Stomach (tissue), 8 donors: ENCODE measurements at regions not wholly inside any gene's neighbourhood (a gene's known extent, or its start where the extent isn't known, plus 50 kb on each side); places are given as distances from the start of the nearest gene placed in this dataset.
"Not testable (repeated sequence)": the region's sequence is repeated elsewhere in the genome, so short reads cannot be mapped to it uniquely, and the experiment has no call there.

Experiments
- DNase-seq, 2 donors: peaks; one replicate each; pipeline versions ENCODE4 v3.0.0 to v3.0.0-alpha.2; 2013 to 2019
- H3K27ac ChIP-seq, 5 donors: fragments of 200-600 bp in 4 of 5; sonication (generic) in 4 of 5; one replicate each; pipeline ENCODE4 v1.5.1; 2013 to 2019; ENCODE audit warnings: mild to moderate bottlenecking in 1 of 5, moderate library complexity in 1 of 5
- H3K27me3 ChIP-seq, 3 donors: fragments of 200-600 bp; sonication (generic); one replicate each; pipeline ENCODE4 v1.5.1; 2017 to 2019; ENCODE audit warnings: mixed run types in 1 of 3
- H3K36me3 ChIP-seq, 4 donors: fragments of 200-600 bp; sonication (generic); 1 replicate in 3 of 4; 2 replicates in 1 of 4; pipeline ENCODE4 v1.5.1; 2016 to 2019
- H3K4me1 ChIP-seq, 4 donors: fragments of 200-600 bp; sonication (generic); one replicate each; pipeline ENCODE4 v1.5.1; 2016 to 2019
- H3K4me3 ChIP-seq, 4 donors: fragments of 200-600 bp; sonication (generic) in 3 of 4; one replicate each; pipeline ENCODE4 v1.5.1; 2016 to 2019; ENCODE audit warnings: mild to moderate bottlenecking in 1 of 4
- H3K9me3 ChIP-seq, 4 donors: fragments of 200-600 bp; sonication (generic); one replicate each; pipeline ENCODE4 v1.5.1; 2016 to 2019
- EP300 ChIP-seq: sonication (generic); formaldehyde crosslinking; IDR thresholded peaks from one replicate; pipeline ENCODE4 v1.6.1; 2017; ENCODE audit warnings: antibody characterized with exemption
- POLR2A ChIP-seq, 4 donors: fragments of 450-650 bp; IDR thresholded peaks; one replicate each; pipeline ENCODE4 v1.6.1; 2016; ENCODE audit warnings: antibody characterized with exemption in 4 of 4, control low read depth in 2 of 4, mild to moderate bottlenecking in 1 of 4, moderate library complexity in 1 of 4
- POLR2AphosphoS5 ChIP-seq, 3 donors: sonication (generic); formaldehyde crosslinking; IDR thresholded peaks; one replicate each; pipeline ENCODE4 v1.6.1; 2016; ENCODE audit warnings: antibody characterized with exemption in 3 of 3
- WGBS, 5 donors: extraction: QIAGEN DNeasy Blood & Tissue Kit in 3 of 5; methylation state at CpG; one replicate each; pipeline versions ENCODE4 v1.1.5 to v1.1.7; 2013 to 2018; 5-methylcytosine and 5-hydroxymethylcytosine counted together
- intact Hi-C: fragments of 100-400 bp; cut with DNase I; formaldehyde crosslinking; loops from one replicate; pipeline ENCODE4 v1.15.1; 2023; ENCODE audit warnings: low total_unique reads
- TF ChIP-seq, protein P1 (sequence below), 7 experiments: fragments of 450-650 bp in 4 of 7; fragments of 200-600 bp in 3 of 7; sonication (generic) in 3 of 7; IDR thresholded peaks; one replicate each; pipeline ENCODE4 v1.5.1; 2016 to 2019; ENCODE audit warnings: antibody characterized with exemption in 7 of 7, control low read depth in 2 of 7, mild to moderate bottlenecking in 1 of 7
- donor health status: healthy with polysubstance abuse.
- donor health status: Bipolar disorder and iron deficiency.
- donor health status: healthy.

- H3K4me1 ChIP-seq, DNase-seq, H3K27ac ChIP-seq, H3K4me3 ChIP-seq, H3K36me3 ChIP-seq, intact Hi-C loops, H3K27me3 ChIP-seq: not testable (repeated sequence)
- 40 to 63% (median 54%) methylated on average over 2 of the region's 2 CpGs for WGBS, 5 donors
- H3K9me3 ChIP-seq: peaks cover 0 to 17% (median 12%) of the 10 kb centered on the region in 4 donors
Observed at GRCh38 chr22:16665610-16666009, 73.0 kb upstream of the CCT8L2 start.

GRCh38 chr22:16662330-16662729, 69.7 kb upstream of the CCT8L2 start:
- WGBS, 5 donors: 47 to 70% (median 51%) methylated on average over 2 of the region's 2 CpGs
- H3K9me3 ChIP-seq: peaks cover 0 to 23% (median 15%) of the 10 kb centered on the region in 4 donors
- H3K4me3 ChIP-seq, H3K36me3 ChIP-seq, H3K27ac ChIP-seq, intact Hi-C loops, H3K4me1 ChIP-seq, H3K27me3 ChIP-seq, DNase-seq: not testable (repeated sequence)

- H3K4me1 ChIP-seq, intact Hi-C loops, H3K4me3 ChIP-seq, H3K36me3 ChIP-seq, DNase-seq, H3K27ac ChIP-seq, H3K27me3 ChIP-seq: not testable (repeated sequence)
- WGBS, 5 donors: 68 to 96% (median 87%) methylated on average over 6 to 8 of the region's 8 CpGs
- H3K9me3 ChIP-seq: peaks cover 0 to 19% (median 7%) of the 10 kb centered on the region in 4 donors
Observed at GRCh38 chr22:16660989-16661388, 68.4 kb upstream of the CCT8L2 start.

- H3K27ac ChIP-seq, H3K4me3 ChIP-seq, H3K27me3 ChIP-seq, intact Hi-C loops, H3K4me1 ChIP-seq, DNase-seq, H3K36me3 ChIP-seq: not testable (repeated sequence)
- WGBS, 5 donors: 89 to 95% (median 90%) methylated on average over 13 of the region's 13 CpGs
- peaks cover 0 to 15% (median 7%) of the 10 kb centered on the region in 4 donors for H3K9me3 ChIP-seq
Observed at GRCh38 chr22:16660570-16660969, 68.0 kb upstream of the CCT8L2 start.

GRCh38 chr22:16659273-16659834, 66.7 kb upstream of the CCT8L2 start:
- peaks cover 0 to 14% (median 7%) of the 10 kb centered on the region in 4 donors for H3K9me3 ChIP-seq
- H3K27ac ChIP-seq, H3K4me3 ChIP-seq, H3K27me3 ChIP-seq, H3K4me1 ChIP-seq, H3K36me3 ChIP-seq, DNase-seq, intact Hi-C loops: not testable (repeated sequence)
- 82 to 89% (median 86%) methylated on average over 8 of the region's 8 CpGs for WGBS, 5 donors

DNA sequence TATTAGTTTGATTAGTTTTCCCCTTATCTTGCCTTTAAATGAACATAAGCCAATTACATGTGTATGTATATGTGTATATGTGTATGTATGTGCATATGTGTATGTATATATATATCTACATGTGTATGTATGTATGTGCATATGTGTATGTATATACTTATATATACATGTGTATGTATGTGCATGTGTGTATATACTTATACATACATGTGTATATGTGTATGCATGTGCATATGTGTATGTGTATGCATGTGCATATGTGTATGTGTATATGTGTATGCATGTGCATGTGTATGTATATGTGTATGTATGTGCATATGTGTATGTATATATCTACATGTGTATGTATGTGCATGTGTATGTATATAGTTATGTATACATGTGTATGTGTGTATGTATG, 65.5 kb upstream of the CCT8L2 start:
- no peak overlapping the region for H3K4me3 ChIP-seq
- no peak for TF ChIP-seq EP300
- no peak for TF ChIP-seq POLR2A (IDR thresholded peaks at IDR 0.05)
- no peak for TF ChIP-seq POLR2AphosphoS5 (IDR thresholded peaks at IDR 0.05)
- TF ChIP-seq, protein P1, sequence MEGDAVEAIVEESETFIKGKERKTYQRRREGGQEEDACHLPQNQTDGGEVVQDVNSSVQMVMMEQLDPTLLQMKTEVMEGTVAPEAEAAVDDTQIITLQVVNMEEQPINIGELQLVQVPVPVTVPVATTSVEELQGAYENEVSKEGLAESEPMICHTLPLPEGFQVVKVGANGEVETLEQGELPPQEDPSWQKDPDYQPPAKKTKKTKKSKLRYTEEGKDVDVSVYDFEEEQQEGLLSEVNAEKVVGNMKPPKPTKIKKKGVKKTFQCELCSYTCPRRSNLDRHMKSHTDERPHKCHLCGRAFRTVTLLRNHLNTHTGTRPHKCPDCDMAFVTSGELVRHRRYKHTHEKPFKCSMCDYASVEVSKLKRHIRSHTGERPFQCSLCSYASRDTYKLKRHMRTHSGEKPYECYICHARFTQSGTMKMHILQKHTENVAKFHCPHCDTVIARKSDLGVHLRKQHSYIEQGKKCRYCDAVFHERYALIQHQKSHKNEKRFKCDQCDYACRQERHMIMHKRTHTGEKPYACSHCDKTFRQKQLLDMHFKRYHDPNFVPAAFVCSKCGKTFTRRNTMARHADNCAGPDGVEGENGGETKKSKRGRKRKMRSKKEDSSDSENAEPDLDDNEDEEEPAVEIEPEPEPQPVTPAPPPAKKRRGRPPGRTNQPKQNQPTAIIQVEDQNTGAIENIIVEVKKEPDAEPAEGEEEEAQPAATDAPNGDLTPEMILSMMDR (IDR thresholded peaks at IDR 0.05): no peak
- no peaks in the 10 kb centered on the region for H3K27me3 ChIP-seq
- peaks cover 0 to 19% (median 7%) of the 10 kb centered on the region in 4 donors for H3K9me3 ChIP-seq
- DNase-seq: no peak
- H3K27ac ChIP-seq: no peak overlapping the region
- no peaks in the 10 kb centered on the region for H3K4me1 ChIP-seq
- H3K36me3 ChIP-seq: no peaks in the 10 kb centered on the region
- intact Hi-C loops: no loop called here

- peaks cover 0 to 21% (median 8%) of the 10 kb centered on the region in 4 donors for H3K36me3 ChIP-seq
- H3K9me3 ChIP-seq: peaks cover 3 to 33% (median 21%) of the 10 kb centered on the region in 4 donors
- intact Hi-C loops: no loop called here
- no peak for TF ChIP-seq POLR2AphosphoS5 (IDR thresholded peaks at IDR 0.05)
- no peak for TF ChIP-seq POLR2A (IDR thresholded peaks at IDR 0.05)
- TF ChIP-seq, protein P1 (IDR thresholded peaks at IDR 0.05): no peak
- TF ChIP-seq EP300: no peak
- H3K27ac ChIP-seq: no peak overlapping the region
- 76 to 83% (median 80%) methylated on average over 5 of the region's 5 CpGs for WGBS, 5 donors
- H3K27me3 ChIP-seq: no peaks in the 10 kb centered on the region
- H3K4me1 ChIP-seq: no peaks in the 10 kb centered on the region
- H3K4me3 ChIP-seq: no peak overlapping the region
- DNase-seq: no peak
Observed at GRCh38 chr22:16654882-16655281, 62.3 kb upstream of the CCT8L2 start.

DNA sequence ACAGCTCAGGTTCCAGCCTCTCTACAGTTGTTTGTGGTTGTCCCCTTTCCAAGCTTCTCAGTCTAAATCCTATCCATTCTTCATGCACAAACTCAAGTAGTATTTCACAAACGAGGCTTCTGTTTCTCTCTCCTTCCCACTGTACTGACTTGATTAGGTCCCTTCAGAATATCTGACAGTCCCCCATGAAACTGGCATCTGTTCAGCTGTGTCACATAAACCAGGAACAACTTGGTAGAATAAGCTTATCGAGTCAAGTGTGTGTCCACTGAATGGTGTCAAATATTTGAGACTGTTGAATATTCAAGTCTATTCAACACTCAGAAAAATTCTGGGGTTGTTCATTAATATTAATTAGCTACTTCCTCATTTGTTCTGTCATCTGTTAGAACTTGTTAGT, 61.7 kb upstream of the CCT8L2 start:
- 54 to 61% (median 54%) methylated on average over 2 of the region's 2 CpGs for WGBS, 5 donors
- H3K4me3 ChIP-seq, H3K4me1 ChIP-seq, DNase-seq, H3K27me3 ChIP-seq, H3K27ac ChIP-seq, intact Hi-C loops: not testable (repeated sequence)
- Histone ChIP-seq H3K36me3 (peaks cover 0 to 26% (median 11%) of the 10 kb centered on the region in 4 donors), H3K9me3 (peaks cover 3 to 37% (median 23%) of the 10 kb centered on the region in 4 donors)

DNA sequence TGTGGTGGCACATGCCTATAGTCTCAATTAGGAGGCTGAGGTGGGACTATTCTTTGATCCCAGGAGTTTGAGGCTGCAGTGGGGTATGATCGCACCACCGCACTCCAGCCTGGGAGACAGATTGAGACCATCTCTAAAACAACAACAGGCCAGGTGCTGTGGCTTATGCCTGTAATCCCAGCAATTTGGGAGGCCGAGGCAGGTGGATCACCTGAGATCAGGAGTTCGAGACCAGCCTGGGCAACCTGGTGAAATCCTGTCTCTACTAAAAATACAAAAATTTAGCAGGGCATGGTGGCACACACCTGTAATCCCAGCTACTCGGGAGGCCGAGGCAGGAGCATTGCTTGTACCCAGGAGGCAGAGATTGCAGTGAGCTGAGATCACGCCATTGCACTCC, 60.6 kb upstream of the CCT8L2 start:
- H3K36me3 ChIP-seq: peaks cover 0 to 37% (median 12%) of the 10 kb centered on the region in 4 donors
- H3K4me1 ChIP-seq, DNase-seq, intact Hi-C loops, H3K4me3 ChIP-seq, H3K27ac ChIP-seq, H3K27me3 ChIP-seq: not testable (repeated sequence)
- WGBS, 5 donors: 76 to 88% (median 81%) methylated on average over 5 to 7 of the region's 7 CpGs
- peaks cover 3 to 47% (median 26%) of the 10 kb centered on the region in 4 donors for H3K9me3 ChIP-seq
